Spleen (tissue), 7 donors: ENCODE measurements at regions not wholly inside any gene's neighbourhood (a gene's known extent, or its start where the extent isn't known, plus 50 kb on each side); places are given as distances from the start of the nearest gene placed in this dataset.

Experiments used
- CTCF ChIP-seq, 11 experiments: fragments of 200-600 bp in 7 of 11; fragments of 450-650 bp in 4 of 11; sonication (generic) in 4 of 11; IDR thresholded peaks in 8 of 11; conservative IDR thresholded peaks in 3 of 11; 1 replicate in 7 of 11; 2 replicates in 4 of 11; pipeline versions ENCODE4 v1.4.0 to v1.8.0; 2016 to 2021; ENCODE audit warnings: antibody characterized with exemption in 11 of 11, inconsistent platforms in 4 of 11, mild to moderate bottlenecking in 1 of 11
- POLR2A ChIP-seq, 3 donors: fragments of 450-650 bp; IDR thresholded peaks; one replicate each; pipeline ENCODE4 v1.5.1; 2017; ENCODE audit warnings: antibody characterized with exemption in 3 of 3, mild to moderate bottlenecking in 1 of 3
- POLR2AphosphoS5 ChIP-seq, 3 donors: sonication (generic); formaldehyde crosslinking; IDR thresholded peaks; one replicate each; pipeline ENCODE4 v1.5.1; 2017; ENCODE audit warnings: antibody characterized with exemption in 3 of 3
- donor health status: DM: no; HTN: no; CAD: no; lungs with moderate emphysema.
- donor health status: DM: no; HTN: no; CAD: no.
- donor health status: DM: no; HTN: no; CAD: no.

GRCh38 chr6:1163501-1163900 is 148.4 kb upstream of the FOXQ1 start:
- TF ChIP-seq CTCF (IDR thresholded peaks at IDR 0.05 in 8 of 11, conservative IDR thresholded peaks at IDR 0.05 in 3 of 11) = no peak
- no peak for TF ChIP-seq POLR2A (IDR thresholded peaks at IDR 0.05)
- TF ChIP-seq POLR2AphosphoS5 (IDR thresholded peaks at IDR 0.05) = no peak
